ENCODE measurements at regions not wholly inside any gene's neighbourhood (a gene's known extent, or its start where the extent isn't known, plus 50 kb on each side); places are given as distances from the start of the nearest gene placed in this dataset.

DNA sequence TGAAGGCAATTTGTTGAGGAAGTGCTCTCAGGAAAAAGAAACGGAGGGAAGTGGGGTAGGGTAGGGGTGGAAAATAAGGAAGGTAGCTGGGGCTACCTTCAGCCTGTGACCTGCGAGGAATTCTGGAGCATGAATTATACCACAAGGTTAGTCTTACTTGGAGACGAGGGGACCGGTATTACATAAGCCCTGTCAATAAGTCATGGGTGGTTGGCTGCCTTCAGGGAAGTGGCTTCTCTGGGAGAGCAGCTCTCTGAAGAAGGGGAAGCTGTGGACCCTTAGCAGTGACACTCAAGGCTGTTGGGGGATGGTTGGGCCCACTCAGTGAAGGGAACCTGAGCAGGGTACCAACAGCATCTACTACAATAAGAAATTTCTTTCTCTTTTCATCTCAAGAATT is 111.3 kb downstream of the TNFSF18 start:
- no peak overlapping the region for H3K27ac ChIP-seq (ENCODE audit: low read depth, low read length)
- no peak overlapping the region for H3K4me2 ChIP-seq (ENCODE audit: low read depth, low read length, poor library complexity, severe bottlenecking)
- H3K27me3 ChIP-seq (ENCODE audit: low read length) = no peaks in the 10 kb centered on the region
- no peaks in the 10 kb centered on the region for H3K9me3 ChIP-seq (ENCODE audit: insufficient read depth, low read length)
- no peak for TF ChIP-seq EZH2phosphoT487 (conservative IDR thresholded peaks at IDR 0.05; ENCODE audit: low read length)
- TF ChIP-seq, protein P1, sequence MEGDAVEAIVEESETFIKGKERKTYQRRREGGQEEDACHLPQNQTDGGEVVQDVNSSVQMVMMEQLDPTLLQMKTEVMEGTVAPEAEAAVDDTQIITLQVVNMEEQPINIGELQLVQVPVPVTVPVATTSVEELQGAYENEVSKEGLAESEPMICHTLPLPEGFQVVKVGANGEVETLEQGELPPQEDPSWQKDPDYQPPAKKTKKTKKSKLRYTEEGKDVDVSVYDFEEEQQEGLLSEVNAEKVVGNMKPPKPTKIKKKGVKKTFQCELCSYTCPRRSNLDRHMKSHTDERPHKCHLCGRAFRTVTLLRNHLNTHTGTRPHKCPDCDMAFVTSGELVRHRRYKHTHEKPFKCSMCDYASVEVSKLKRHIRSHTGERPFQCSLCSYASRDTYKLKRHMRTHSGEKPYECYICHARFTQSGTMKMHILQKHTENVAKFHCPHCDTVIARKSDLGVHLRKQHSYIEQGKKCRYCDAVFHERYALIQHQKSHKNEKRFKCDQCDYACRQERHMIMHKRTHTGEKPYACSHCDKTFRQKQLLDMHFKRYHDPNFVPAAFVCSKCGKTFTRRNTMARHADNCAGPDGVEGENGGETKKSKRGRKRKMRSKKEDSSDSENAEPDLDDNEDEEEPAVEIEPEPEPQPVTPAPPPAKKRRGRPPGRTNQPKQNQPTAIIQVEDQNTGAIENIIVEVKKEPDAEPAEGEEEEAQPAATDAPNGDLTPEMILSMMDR (IDR thresholded peaks at IDR 0.05; ENCODE audit: insufficient read depth, low read length, poor library complexity, severe bottlenecking) = no peak
- H3K79me2 ChIP-seq (ENCODE audit: insufficient read depth, low read length) = no peaks in the 10 kb centered on the region
- no peaks in the 10 kb centered on the region for H3K36me3 ChIP-seq (ENCODE audit: low read length)
- H3F3A ChIP-seq (ENCODE audit: insufficient read depth) = no peaks in the 10 kb centered on the region
- H4K20me1 ChIP-seq (ENCODE audit: low read depth, low read length) = no peaks in the 10 kb centered on the region
- H3K9ac ChIP-seq (ENCODE audit: low read length) = no peak overlapping the region
- no peaks in the 10 kb centered on the region for H3K9me2 ChIP-seq (replicated peaks; ENCODE audit: insufficient read depth, low read length)
- no peak overlapping the region for H3K4me3 ChIP-seq (ENCODE audit: insufficient read depth, low read length, poor library complexity, severe bottlenecking)
- no peak overlapping the region for H2AFZ ChIP-seq (ENCODE audit: low read depth, low read length, severe bottlenecking)

- H3K36me3 ChIP-seq (ENCODE audit: low read length) = no peaks in the 10 kb centered on the region
- H3F3A ChIP-seq (ENCODE audit: insufficient read depth) = no peaks in the 10 kb centered on the region
- H3K27ac ChIP-seq (ENCODE audit: low read depth, low read length) = no peak overlapping the region
- no peak overlapping the region for H3K9ac ChIP-seq (ENCODE audit: low read length)
- no peaks in the 10 kb centered on the region for H3K9me3 ChIP-seq (ENCODE audit: insufficient read depth, low read length)
- TF ChIP-seq, protein P1 (IDR thresholded peaks at IDR 0.05; ENCODE audit: insufficient read depth, low read length, poor library complexity, severe bottlenecking) = no peak
- TF ChIP-seq EZH2phosphoT487 (conservative IDR thresholded peaks at IDR 0.05; ENCODE audit: low read length) = no peak
- no peak overlapping the region for H3K4me3 ChIP-seq (ENCODE audit: insufficient read depth, low read length, poor library complexity, severe bottlenecking)
- H2AFZ ChIP-seq (ENCODE audit: low read depth, low read length, severe bottlenecking) = no peak overlapping the region
- no peaks in the 10 kb centered on the region for H3K27me3 ChIP-seq (ENCODE audit: low read length)
- no peaks in the 10 kb centered on the region for H4K20me1 ChIP-seq (ENCODE audit: low read depth, low read length)
- no peaks in the 10 kb centered on the region for H3K9me2 ChIP-seq (replicated peaks; ENCODE audit: insufficient read depth, low read length)
- no peaks in the 10 kb centered on the region for H3K79me2 ChIP-seq (ENCODE audit: insufficient read depth, low read length)
- H3K4me2 ChIP-seq (ENCODE audit: low read depth, low read length, poor library complexity, severe bottlenecking) = no peak overlapping the region
These were observed 110.4 kb downstream of the TNFSF18 start for GRCh38 chr1:172940174-172940855.

GRCh38 chr1:172941471-172941870 is 109.3 kb downstream of the TNFSF18 start:
- TF ChIP-seq EZH2phosphoT487 (conservative IDR thresholded peaks at IDR 0.05; ENCODE audit: low read length) = no peak
- TF ChIP-seq, protein P1 (IDR thresholded peaks at IDR 0.05; ENCODE audit: insufficient read depth, low read length, poor library complexity, severe bottlenecking) = no peak
- no peaks in the 10 kb centered on the region for H3K27me3 ChIP-seq (ENCODE audit: low read length)
- no peaks in the 10 kb centered on the region for H3K9me2 ChIP-seq (replicated peaks; ENCODE audit: insufficient read depth, low read length)
- H3K9ac ChIP-seq (ENCODE audit: low read length) = no peak overlapping the region
- H3K36me3 ChIP-seq (ENCODE audit: low read length) = no peaks in the 10 kb centered on the region
- no peaks in the 10 kb centered on the region for H3F3A ChIP-seq (ENCODE audit: insufficient read depth)
- no peak overlapping the region for H3K4me3 ChIP-seq (ENCODE audit: insufficient read depth, low read length, poor library complexity, severe bottlenecking)
- H4K20me1 ChIP-seq (ENCODE audit: low read depth, low read length) = no peaks in the 10 kb centered on the region
- no peaks in the 10 kb centered on the region for H3K79me2 ChIP-seq (ENCODE audit: insufficient read depth, low read length)
- no peak overlapping the region for H2AFZ ChIP-seq (ENCODE audit: low read depth, low read length, severe bottlenecking)
- no peak overlapping the region for H3K27ac ChIP-seq (ENCODE audit: low read depth, low read length)
- peak overlapping the region; percentile 1 for H3K4me2 ChIP-seq (ENCODE audit: low read depth, low read length, poor library complexity, severe bottlenecking)
- H3K9me3 ChIP-seq (ENCODE audit: insufficient read depth, low read length) = no peaks in the 10 kb centered on the region

All from SU-DHL-6 (cell line).